ENCODE measurements at regions not wholly inside any gene's neighbourhood (a gene's known extent, or its start where the extent isn't known, plus 50 kb on each side); places are given as distances from the start of the nearest gene placed in this dataset.

DNA sequence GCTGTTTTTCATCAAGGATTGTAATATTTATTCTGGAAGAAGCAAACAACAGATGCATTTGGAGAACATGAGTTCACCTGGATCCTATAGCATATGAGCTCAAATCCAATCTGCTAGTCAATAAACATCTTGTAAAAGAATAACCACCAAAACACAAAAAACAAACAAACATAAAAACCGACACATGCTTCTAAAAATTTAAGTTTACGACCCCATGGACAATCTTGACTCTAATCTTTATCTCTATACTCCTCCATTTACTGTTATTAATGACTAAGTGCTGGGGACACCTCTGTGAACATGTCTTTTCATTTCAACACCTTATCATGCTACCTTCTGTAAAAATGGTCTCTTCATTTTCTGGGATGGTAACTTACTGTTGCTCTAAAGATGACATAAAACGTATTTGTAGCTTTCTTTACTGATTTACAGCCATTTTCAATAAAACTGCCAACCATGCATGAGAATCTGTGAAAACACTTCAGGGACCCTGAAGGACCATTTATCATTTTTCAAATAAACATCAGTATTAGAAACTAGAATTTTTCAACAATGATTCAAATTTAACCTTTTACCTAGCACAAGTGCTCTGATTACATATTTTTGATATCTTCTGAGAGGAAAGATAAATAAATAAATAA, 123.8 kb upstream of the SOX5 start:
- H3K9me1 ChIP-seq (ENCODE audit: control insufficient read depth, insufficient read depth, low read length), result no peaks in the 10 kb centered on the region
- ChIA-PET POLR2A (no interaction called here), CTCF (ENCODE audit: low intra/inter-chr PET ratio) (no interaction called here)
- ATAC-seq (no peak), DNase-seq (ENCODE audit: extremely low read depth in 1 of 4, low spot score in 3 of 4) (no peak), FAIRE-seq (no peak)
- in situ Hi-C loops (cut with MboI) (no loop called here), intact Hi-C loops (cut with micrococcal nuclease) (no loop called here)
- H3K36me3 ChIP-seq (ENCODE audit: control insufficient read depth, insufficient read depth, low read length), result no peaks in the 10 kb centered on the region
- no peak overlapping the region for H3K4me2 ChIP-seq (ENCODE audit: insufficient read depth, low read length)
- no TSS peak for BruUV-seq (replicated peaks)
- H3K27ac ChIP-seq (ENCODE audit: extremely low read depth, low read depth, low read length), result no peak overlapping the region
- no peaks in the 10 kb centered on the region for H3K79me2 ChIP-seq (ENCODE audit: control insufficient read depth, insufficient read depth, low read length)
- no peak overlapping the region for H3K9ac ChIP-seq (ENCODE audit: insufficient read depth in 1 of 2, low read depth in 2 of 2, low read length in 2 of 2)
- no peaks in the 10 kb centered on the region; a peak in 2 of 5 replicates for H3K4me1 ChIP-seq (replicated peaks in 1 of 2; ENCODE audit: control insufficient read depth in 2 of 2, insufficient read depth in 2 of 2, low read length in 2 of 2)
- H4K20me1 ChIP-seq (replicated peaks; ENCODE audit: control insufficient read depth, insufficient read depth, low read length), result no peaks in the 10 kb centered on the region
- H3K4me3 ChIP-seq, result no peak overlapping the region
- 0% methylated on average over 3 of the region's 3 CpGs for WGBS (ENCODE audit: insufficient coverage, low coverage, missing lambda C conversion rate)
- H2AFZ ChIP-seq (ENCODE audit: low read depth, low read length), result no peak overlapping the region
- H3K9me3 ChIP-seq (replicated peaks; ENCODE audit: control insufficient read depth, insufficient read depth, low read depth, low read length), result no peaks in the 10 kb centered on the region
- H3K27me3 ChIP-seq (ENCODE audit: control insufficient read depth in 2 of 2, insufficient read depth in 2 of 2, low read length in 2 of 2), result no peaks in the 10 kb centered on the region
- no peak for TF ChIP-seq FIP1L1 (IDR thresholded peaks at IDR 0.05; ENCODE audit: low read depth, low read length, poor library complexity, severe bottlenecking)
- TF ChIP-seq RBM17 (IDR thresholded peaks at IDR 0.05; ENCODE audit: borderline replicate concordance, low read depth, low read length), result no peak
- TF ChIP-seq, protein P1, sequence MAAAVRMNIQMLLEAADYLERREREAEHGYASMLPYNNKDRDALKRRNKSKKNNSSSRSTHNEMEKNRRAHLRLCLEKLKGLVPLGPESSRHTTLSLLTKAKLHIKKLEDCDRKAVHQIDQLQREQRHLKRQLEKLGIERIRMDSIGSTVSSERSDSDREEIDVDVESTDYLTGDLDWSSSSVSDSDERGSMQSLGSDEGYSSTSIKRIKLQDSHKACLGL (CRISPR knock-in tag; IDR thresholded peaks at IDR 0.05; ENCODE audit: borderline replicate concordance, poor library complexity, severe bottlenecking), result no peak
- TF ChIP-seq NCOA2 (IDR thresholded peaks at IDR 0.05; ENCODE audit: partially characterized antibody in 2 of 2), result no peak
- no peak for TF ChIP-seq ZFX (CRISPR knock-in tag; IDR thresholded peaks at IDR 0.05)
- TF ChIP-seq HNRNPUL1 (IDR thresholded peaks at IDR 0.05; ENCODE audit: low read length), result no peak
- TF ChIP-seq, protein P2, sequence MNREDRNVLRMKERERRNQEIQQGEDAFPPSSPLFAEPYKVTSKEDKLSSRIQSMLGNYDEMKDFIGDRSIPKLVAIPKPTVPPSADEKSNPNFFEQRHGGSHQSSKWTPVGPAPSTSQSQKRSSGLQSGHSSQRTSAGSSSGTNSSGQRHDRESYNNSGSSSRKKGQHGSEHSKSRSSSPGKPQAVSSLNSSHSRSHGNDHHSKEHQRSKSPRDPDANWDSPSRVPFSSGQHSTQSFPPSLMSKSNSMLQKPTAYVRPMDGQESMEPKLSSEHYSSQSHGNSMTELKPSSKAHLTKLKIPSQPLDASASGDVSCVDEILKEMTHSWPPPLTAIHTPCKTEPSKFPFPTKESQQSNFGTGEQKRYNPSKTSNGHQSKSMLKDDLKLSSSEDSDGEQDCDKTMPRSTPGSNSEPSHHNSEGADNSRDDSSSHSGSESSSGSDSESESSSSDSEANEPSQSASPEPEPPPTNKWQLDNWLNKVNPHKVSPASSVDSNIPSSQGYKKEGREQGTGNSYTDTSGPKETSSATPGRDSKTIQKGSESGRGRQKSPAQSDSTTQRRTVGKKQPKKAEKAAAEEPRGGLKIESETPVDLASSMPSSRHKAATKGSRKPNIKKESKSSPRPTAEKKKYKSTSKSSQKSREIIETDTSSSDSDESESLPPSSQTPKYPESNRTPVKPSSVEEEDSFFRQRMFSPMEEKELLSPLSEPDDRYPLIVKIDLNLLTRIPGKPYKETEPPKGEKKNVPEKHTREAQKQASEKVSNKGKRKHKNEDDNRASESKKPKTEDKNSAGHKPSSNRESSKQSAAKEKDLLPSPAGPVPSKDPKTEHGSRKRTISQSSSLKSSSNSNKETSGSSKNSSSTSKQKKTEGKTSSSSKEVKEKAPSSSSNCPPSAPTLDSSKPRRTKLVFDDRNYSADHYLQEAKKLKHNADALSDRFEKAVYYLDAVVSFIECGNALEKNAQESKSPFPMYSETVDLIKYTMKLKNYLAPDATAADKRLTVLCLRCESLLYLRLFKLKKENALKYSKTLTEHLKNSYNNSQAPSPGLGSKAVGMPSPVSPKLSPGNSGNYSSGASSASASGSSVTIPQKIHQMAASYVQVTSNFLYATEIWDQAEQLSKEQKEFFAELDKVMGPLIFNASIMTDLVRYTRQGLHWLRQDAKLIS (CRISPR knock-in tag; IDR thresholded peaks at IDR 0.05), result no peak
- TF ChIP-seq PHF8 (IDR thresholded peaks at IDR 0.05; ENCODE audit: borderline replicate concordance, low read length), result no peak
- TF ChIP-seq, protein P3, sequence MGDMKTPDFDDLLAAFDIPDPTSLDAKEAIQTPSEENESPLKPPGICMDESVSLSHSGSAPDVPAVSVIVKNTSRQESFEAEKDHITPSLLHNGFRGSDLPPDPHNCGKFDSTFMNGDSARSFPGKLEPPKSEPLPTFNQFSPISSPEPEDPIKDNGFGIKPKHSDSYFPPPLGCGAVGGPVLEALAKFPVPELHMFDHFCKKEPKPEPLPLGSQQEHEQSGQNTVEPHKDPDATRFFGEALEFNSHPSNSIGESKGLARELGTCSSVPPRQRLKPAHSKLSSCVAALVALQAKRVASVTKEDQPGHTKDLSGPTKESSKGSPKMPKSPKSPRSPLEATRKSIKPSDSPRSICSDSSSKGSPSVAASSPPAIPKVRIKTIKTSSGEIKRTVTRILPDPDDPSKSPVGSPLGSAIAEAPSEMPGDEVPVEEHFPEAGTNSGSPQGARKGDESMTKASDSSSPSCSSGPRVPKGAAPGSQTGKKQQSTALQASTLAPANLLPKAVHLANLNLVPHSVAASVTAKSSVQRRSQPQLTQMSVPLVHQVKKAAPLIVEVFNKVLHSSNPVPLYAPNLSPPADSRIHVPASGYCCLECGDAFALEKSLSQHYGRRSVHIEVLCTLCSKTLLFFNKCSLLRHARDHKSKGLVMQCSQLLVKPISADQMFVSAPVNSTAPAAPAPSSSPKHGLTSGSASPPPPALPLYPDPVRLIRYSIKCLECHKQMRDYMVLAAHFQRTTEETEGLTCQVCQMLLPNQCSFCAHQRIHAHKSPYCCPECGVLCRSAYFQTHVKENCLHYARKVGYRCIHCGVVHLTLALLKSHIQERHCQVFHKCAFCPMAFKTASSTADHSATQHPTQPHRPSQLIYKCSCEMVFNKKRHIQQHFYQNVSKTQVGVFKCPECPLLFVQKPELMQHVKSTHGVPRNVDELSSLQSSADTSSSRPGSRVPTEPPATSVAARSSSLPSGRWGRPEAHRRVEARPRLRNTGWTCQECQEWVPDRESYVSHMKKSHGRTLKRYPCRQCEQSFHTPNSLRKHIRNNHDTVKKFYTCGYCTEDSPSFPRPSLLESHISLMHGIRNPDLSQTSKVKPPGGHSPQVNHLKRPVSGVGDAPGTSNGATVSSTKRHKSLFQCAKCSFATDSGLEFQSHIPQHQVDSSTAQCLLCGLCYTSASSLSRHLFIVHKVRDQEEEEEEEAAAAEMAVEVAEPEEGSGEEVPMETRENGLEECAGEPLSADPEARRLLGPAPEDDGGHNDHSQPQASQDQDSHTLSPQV (IDR thresholded peaks at IDR 0.05), result no peak
- TF ChIP-seq MYNN (IDR thresholded peaks at IDR 0.05), result no peak
- no peak for TF ChIP-seq MYNN (CRISPR knock-in tag; IDR thresholded peaks at IDR 0.05)
